ENCODE measurements at regions not wholly inside any gene's neighbourhood (a gene's known extent, or its start where the extent isn't known, plus 50 kb on each side); places are given as distances from the start of the nearest gene placed in this dataset.

GRCh38 chr18:78717051-78717765 lies 262.4 kb upstream of the SALL3 start (continued):
- TF ChIP-seq ARNTL (CRISPR knock-in tag; IDR thresholded peaks at IDR 0.05; ENCODE audit: borderline replicate concordance, low read depth) (no peak), BACH2 (CRISPR knock-in tag; IDR thresholded peaks at IDR 0.05; ENCODE audit: borderline replicate concordance) (no peak), CSDC2 (CRISPR knock-in tag; IDR thresholded peaks at IDR 0.05) (no peak), ISL1 (CRISPR knock-in tag; IDR thresholded peaks at IDR 0.05) (no peak)
- TF ChIP-seq, protein P1, sequence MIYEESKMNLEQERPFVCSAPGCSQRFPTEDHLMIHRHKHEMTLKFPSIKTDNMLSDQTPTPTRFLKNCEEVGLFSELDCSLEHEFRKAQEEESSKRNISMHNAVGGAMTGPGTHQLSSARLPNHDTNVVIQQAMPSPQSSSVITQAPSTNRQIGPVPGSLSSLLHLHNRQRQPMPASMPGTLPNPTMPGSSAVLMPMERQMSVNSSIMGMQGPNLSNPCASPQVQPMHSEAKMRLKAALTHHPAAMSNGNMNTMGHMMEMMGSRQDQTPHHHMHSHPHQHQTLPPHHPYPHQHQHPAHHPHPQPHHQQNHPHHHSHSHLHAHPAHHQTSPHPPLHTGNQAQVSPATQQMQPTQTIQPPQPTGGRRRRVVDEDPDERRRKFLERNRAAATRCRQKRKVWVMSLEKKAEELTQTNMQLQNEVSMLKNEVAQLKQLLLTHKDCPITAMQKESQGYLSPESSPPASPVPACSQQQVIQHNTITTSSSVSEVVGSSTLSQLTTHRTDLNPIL (CRISPR knock-in tag; IDR thresholded peaks at IDR 0.05; ENCODE audit: low read depth), result no peak

DNA sequence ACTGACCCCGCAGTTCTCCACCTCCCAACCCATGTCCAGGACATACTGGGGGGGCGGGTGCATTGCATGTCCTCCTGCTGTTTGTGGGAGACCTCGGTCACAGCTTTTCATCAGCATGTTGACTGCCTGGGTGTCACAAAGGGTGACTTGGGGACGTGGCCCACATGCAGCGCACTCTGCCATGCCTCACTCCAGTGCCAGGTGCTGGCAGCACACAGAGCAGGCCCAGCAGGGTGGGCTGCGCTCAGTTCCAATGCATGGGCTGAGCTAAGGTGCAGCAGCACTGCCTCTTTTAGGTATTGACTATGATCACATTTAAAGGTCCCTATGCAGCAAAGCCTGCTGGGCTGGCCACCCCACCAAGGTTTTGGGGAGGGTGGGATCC lies 261.9 kb upstream of the SALL3 start:
- no peak for ATAC-seq
- TF ChIP-seq TOX (CRISPR knock-in tag; IDR thresholded peaks at IDR 0.05; ENCODE audit: borderline replicate concordance) (no peak), CSDC2 (CRISPR knock-in tag; IDR thresholded peaks at IDR 0.05) (no peak)

DNA sequence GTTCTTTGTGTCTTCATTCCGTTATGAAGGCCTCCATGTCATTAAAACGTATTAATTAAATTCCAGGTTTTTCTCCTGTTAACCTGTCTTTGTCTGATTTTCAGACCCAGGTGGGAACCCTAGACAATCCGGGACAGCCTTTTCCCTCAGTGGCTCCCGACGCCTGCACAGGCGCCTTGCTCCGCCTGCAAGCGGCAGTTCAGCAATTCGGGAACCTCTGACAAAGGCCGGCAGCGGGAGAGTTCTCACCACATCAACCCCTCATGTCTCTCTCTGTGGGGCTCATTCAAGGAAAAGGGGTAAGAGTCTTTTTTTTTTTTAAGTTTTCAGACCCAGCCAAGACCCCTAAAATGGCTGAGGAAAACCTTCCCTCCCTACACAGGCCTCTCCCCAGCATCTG lies 259.8 kb upstream of the SALL3 start:
- ATAC-seq, result no peak

GRCh38 chr18:78720456-78721237 lies 259.0 kb upstream of the SALL3 start:
- no peak for ATAC-seq
- TF ChIP-seq ZNF8 (CRISPR knock-in tag; IDR thresholded peaks at IDR 0.05) (no peak), ZFP30 (CRISPR knock-in tag; IDR thresholded peaks at IDR 0.05) (no peak), OSR1 (CRISPR knock-in tag; IDR thresholded peaks at IDR 0.05) (no peak), BACH2 (CRISPR knock-in tag; IDR thresholded peaks at IDR 0.05; ENCODE audit: borderline replicate concordance) (no peak), ZFP3 (CRISPR knock-in tag; IDR thresholded peaks at IDR 0.05) (no peak), ZNF70 (CRISPR knock-in tag; IDR thresholded peaks at IDR 0.05) (no peak), TOX (CRISPR knock-in tag; IDR thresholded peaks at IDR 0.05; ENCODE audit: borderline replicate concordance) (no peak), GLIS3 (CRISPR knock-in tag; IDR thresholded peaks at IDR 0.05) (no peak), ESRRG (CRISPR knock-in tag; IDR thresholded peaks at IDR 0.05) (no peak)
- TF ChIP-seq, protein P2, sequence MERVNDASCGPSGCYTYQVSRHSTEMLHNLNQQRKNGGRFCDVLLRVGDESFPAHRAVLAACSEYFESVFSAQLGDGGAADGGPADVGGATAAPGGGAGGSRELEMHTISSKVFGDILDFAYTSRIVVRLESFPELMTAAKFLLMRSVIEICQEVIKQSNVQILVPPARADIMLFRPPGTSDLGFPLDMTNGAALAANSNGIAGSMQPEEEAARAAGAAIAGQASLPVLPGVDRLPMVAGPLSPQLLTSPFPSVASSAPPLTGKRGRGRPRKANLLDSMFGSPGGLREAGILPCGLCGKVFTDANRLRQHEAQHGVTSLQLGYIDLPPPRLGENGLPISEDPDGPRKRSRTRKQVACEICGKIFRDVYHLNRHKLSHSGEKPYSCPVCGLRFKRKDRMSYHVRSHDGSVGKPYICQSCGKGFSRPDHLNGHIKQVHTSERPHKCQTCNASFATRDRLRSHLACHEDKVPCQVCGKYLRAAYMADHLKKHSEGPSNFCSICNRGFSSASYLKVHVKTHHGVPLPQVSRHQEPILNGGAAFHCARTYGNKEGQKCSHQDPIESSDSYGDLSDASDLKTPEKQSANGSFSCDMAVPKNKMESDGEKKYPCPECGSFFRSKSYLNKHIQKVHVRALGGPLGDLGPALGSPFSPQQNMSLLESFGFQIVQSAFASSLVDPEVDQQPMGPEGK (CRISPR knock-in tag; IDR thresholded peaks at IDR 0.05; ENCODE audit: borderline replicate concordance), result no peak
- TF ChIP-seq, protein P3, sequence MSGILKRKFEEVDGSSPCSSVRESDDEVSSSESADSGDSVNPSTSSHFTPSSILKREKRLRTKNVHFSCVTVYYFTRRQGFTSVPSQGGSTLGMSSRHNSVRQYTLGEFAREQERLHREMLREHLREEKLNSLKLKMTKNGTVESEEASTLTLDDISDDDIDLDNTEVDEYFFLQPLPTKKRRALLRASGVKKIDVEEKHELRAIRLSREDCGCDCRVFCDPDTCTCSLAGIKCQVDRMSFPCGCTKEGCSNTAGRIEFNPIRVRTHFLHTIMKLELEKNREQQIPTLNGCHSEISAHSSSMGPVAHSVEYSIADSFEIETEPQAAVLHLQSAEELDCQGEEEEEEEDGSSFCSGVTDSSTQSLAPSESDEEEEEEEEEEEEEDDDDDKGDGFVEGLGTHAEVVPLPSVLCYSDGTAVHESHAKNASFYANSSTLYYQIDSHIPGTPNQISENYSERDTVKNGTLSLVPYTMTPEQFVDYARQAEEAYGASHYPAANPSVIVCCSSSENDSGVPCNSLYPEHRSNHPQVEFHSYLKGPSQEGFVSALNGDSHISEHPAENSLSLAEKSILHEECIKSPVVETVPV (CRISPR knock-in tag; IDR thresholded peaks at IDR 0.05), result no peak
- TF ChIP-seq, protein P4, sequence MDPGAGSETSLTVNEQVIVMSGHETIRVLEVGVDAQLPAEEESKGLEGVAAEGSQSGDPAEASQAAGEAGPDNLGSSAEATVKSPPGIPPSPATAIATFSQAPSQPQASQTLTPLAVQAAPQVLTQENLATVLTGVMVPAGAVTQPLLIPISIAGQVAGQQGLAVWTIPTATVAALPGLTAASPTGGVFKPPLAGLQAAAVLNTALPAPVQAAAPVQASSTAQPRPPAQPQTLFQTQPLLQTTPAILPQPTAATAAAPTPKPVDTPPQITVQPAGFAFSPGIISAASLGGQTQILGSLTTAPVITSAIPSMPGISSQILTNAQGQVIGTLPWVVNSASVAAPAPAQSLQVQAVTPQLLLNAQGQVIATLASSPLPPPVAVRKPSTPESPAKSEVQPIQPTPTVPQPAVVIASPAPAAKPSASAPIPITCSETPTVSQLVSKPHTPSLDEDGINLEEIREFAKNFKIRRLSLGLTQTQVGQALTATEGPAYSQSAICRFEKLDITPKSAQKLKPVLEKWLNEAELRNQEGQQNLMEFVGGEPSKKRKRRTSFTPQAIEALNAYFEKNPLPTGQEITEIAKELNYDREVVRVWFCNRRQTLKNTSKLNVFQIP (CRISPR knock-in tag; IDR thresholded peaks at IDR 0.05; ENCODE audit: borderline replicate concordance, low read depth), result no peak

More for the DNA sequence above, 259.8 kb upstream of the SALL3 start:
- TF ChIP-seq ZC3H10 (CRISPR knock-in tag; IDR thresholded peaks at IDR 0.05), result no peak
- TF ChIP-seq ZNF8 (CRISPR knock-in tag; IDR thresholded peaks at IDR 0.05), result no peak
- no peak for TF ChIP-seq PPARA (CRISPR knock-in tag; IDR thresholded peaks at IDR 0.05; ENCODE audit: borderline replicate concordance)
- TF ChIP-seq ZNF565 (CRISPR knock-in tag; conservative IDR thresholded peaks at IDR 0.05; ENCODE audit: low read depth), result no peak
- no peak for TF ChIP-seq TCF4 (CRISPR knock-in tag; IDR thresholded peaks at IDR 0.05; ENCODE audit: borderline replicate concordance)
- TF ChIP-seq, protein P2 (CRISPR knock-in tag; IDR thresholded peaks at IDR 0.05; ENCODE audit: borderline replicate concordance), result no peak
- TF ChIP-seq OSR1 (CRISPR knock-in tag; IDR thresholded peaks at IDR 0.05), result no peak
- TF ChIP-seq, protein P3 (CRISPR knock-in tag; IDR thresholded peaks at IDR 0.05), result no peak
- no peak for TF ChIP-seq ZNF70 (CRISPR knock-in tag; IDR thresholded peaks at IDR 0.05)
- TF ChIP-seq ZFP30 (CRISPR knock-in tag; IDR thresholded peaks at IDR 0.05), result no peak
- no peak for TF ChIP-seq ISL1 (CRISPR knock-in tag; IDR thresholded peaks at IDR 0.05)
- TF ChIP-seq BACH2 (CRISPR knock-in tag; IDR thresholded peaks at IDR 0.05; ENCODE audit: borderline replicate concordance), result no peak
- TF ChIP-seq SNAI2 (CRISPR knock-in tag; IDR thresholded peaks at IDR 0.05), result no peak
- TF ChIP-seq RARB (CRISPR knock-in tag; IDR thresholded peaks at IDR 0.05), result no peak
- TF ChIP-seq, protein P4 (CRISPR knock-in tag; IDR thresholded peaks at IDR 0.05; ENCODE audit: borderline replicate concordance, low read depth), result no peak
